SK-N-SH (cell line): ENCODE measurements at regions not wholly inside any gene's neighbourhood (a gene's known extent, or its start where the extent isn't known, plus 50 kb on each side); places are given as distances from the start of the nearest gene placed in this dataset.
A peak's percentile ranks its signal among the peaks of the same experiment; 100 is the strongest.

Experiments
- CTCF ChIA-PET: fragments of 300-600, 350-600 bp; formaldehyde crosslinking; extraction: SDS; loops from one replicate; lab custom pipeline; 2021; lab: Yijun Ruan, JAX
- POLR2A ChIA-PET: fragments of 350-600 bp; sonication (Branson Sonifier 250); formaldehyde crosslinking; extraction: SDS; loops from one replicate; lab custom pipeline; 2020; ENCODE audit warnings: antibody characterized with exemption, inconsistent platforms; lab: Yijun Ruan, JAX
- DNase-seq: peaks from one replicate; pipeline ENCODE4 v3.0.0; 2012
- H2AFZ ChIP-seq: fragments of 200-600 bp; sonication (generic); 2 replicates; pipeline ENCODE4 v1.8.1; 2016; ENCODE audit warnings: antibody characterized with exemption, mild to moderate bottlenecking, low read depth
- H3F3A ChIP-seq: fragments of 200-600 bp; sonication (generic); replicated peaks from 2 replicates; pipeline ENCODE3; 2016; ENCODE audit warnings: antibody characterized with exemption, mild to moderate bottlenecking; ENCODE audit not compliant: insufficient read depth
- H3K27ac ChIP-seq, 2 experiments: fragments of 200-500 bp in 1 of 2; fragments of 200-600 bp in 1 of 2; sonication (Bioruptor generic) in 1 of 2; sonication (generic), shearing (Covaris generic) in 1 of 2; 2 replicates each; pipeline versions ENCODE4 v1.5.1 to v1.6.1; 2014 to 2016; ENCODE audit warnings: low read depth in 2 of 2, inconsistent platforms in 1 of 2, low read length in 1 of 2, mild to moderate bottlenecking in 1 of 2, mixed read lengths in 1 of 2
- H3K27me3 ChIP-seq: fragments of 200-600 bp; sonication (generic), shearing (Covaris generic); 2 replicates; pipeline ENCODE4 v1.6.1; 2016; ENCODE audit warnings: mixed run types; ENCODE audit not compliant: insufficient read depth
- H3K36me3 ChIP-seq, 2 experiments: fragments of 200-500 bp in 1 of 2; fragments of 200-600 bp in 1 of 2; sonication (Bioruptor generic) in 1 of 2; sonication (generic) in 1 of 2; replicated peaks in 1 of 2; 2 replicates each; pipeline versions ENCODE3 to v1.5.1; 2014 to 2016; ENCODE audit warnings: low read length in 1 of 2, mild to moderate bottlenecking in 1 of 2; ENCODE audit not compliant: insufficient read depth in 2 of 2, control insufficient read depth in 1 of 2
- H3K4me1 ChIP-seq, 2 experiments: fragments of 200-500 bp in 1 of 2; fragments of 200-600 bp in 1 of 2; sonication (Bioruptor generic) in 1 of 2; sonication (generic), shearing (Covaris generic) in 1 of 2; 2 replicates each; pipeline versions ENCODE4 v1.5.1 to v1.6.1; 2014 to 2016; ENCODE audit warnings: low read depth in 1 of 2, low read length in 1 of 2, mixed run types in 1 of 2; ENCODE audit not compliant: insufficient read depth in 2 of 2, control insufficient read depth in 1 of 2
- H3K4me2 ChIP-seq: fragments of 200-600 bp; sonication (generic), shearing (Covaris generic); 2 replicates; pipeline ENCODE4 v1.6.1; 2017; ENCODE audit warnings: mixed run types
- H3K4me3 ChIP-seq, 2 experiments: fragments of 200-500 bp in 1 of 2; fragments of 200-600 bp in 1 of 2; sonication (Bioruptor generic) in 1 of 2; sonication (generic), shearing (Covaris generic) in 1 of 2; 2 replicates each; pipeline versions ENCODE4 v1.5.1 to v1.8.1; 2014 to 2016; ENCODE audit warnings: low read depth in 2 of 2, inconsistent platforms in 1 of 2, low read length in 1 of 2, mild to moderate bottlenecking in 1 of 2, mixed read lengths in 1 of 2, moderate library complexity in 1 of 2
- H3K79me2 ChIP-seq: fragments of 200-600 bp; sonication (generic); 2 replicates; pipeline ENCODE4 v1.8.1; 2017; ENCODE audit warnings: mild to moderate bottlenecking; ENCODE audit not compliant: insufficient read depth
- H3K9ac ChIP-seq: fragments of 200-600 bp; sonication (generic); 2 replicates; pipeline ENCODE4 v1.6.1; 2017; ENCODE audit warnings: mixed run types
- H3K9me2 ChIP-seq: fragments of 200-600 bp; sonication (generic); 2 replicates; pipeline ENCODE4 v1.6.1; 2017; ENCODE audit warnings: mixed run types
- H3K9me3 ChIP-seq: fragments of 200-600 bp; sonication (generic); 2 replicates; pipeline ENCODE4 v1.6.1; 2017; ENCODE audit warnings: mixed run types, mild to moderate bottlenecking, moderate library complexity
- H4K20me1 ChIP-seq: fragments of 200-600 bp; sonication (generic); 2 replicates; pipeline ENCODE4 v1.6.1; 2017; ENCODE audit warnings: mild to moderate bottlenecking, mixed run types; ENCODE audit not compliant: insufficient read depth
- CTCF ChIP-seq: fragments of 200-600 bp; sonication (generic); IDR thresholded peaks from 2 replicates; pipeline ENCODE4 v1.6.1; 2017; ENCODE audit warnings: antibody characterized with exemption, mild to moderate bottlenecking, moderate library complexity
- EZH2phosphoT487 ChIP-seq: fragments of 200-600 bp; sonication (generic); IDR thresholded peaks from 2 replicates; pipeline ENCODE4 v1.6.1; 2017; ENCODE audit warnings: low read depth, mixed run types, mild to moderate bottlenecking, antibody characterized with exemption, moderate library complexity, borderline replicate concordance
- GATA2 ChIP-seq: sonication (generic); formaldehyde crosslinking; IDR thresholded peaks from 2 replicates; pipeline ENCODE4 v1.5.0; 2020; ENCODE audit warnings: mild to moderate bottlenecking, missing genetic modification reagents
- MAX ChIP-seq: IDR thresholded peaks from 2 replicates; pipeline ENCODE4 v1.4.0; 2012; ENCODE audit warnings: low read depth
- NFIC ChIP-seq: IDR thresholded peaks from 2 replicates; pipeline ENCODE4 v1.4.0; 2012; ENCODE audit warnings: borderline replicate concordance
- POLR2AphosphoS5 ChIP-seq: IDR thresholded peaks from 2 replicates; pipeline ENCODE4 v1.6.1; 2012; ENCODE audit warnings: low read depth, low read length
- RCOR1 ChIP-seq: fragments of 150-350 bp; IDR thresholded peaks from 2 replicates; pipeline ENCODE4 v1.6.1; 2017; ENCODE audit warnings: antibody characterized with exemption, low read length
- RXRA ChIP-seq: IDR thresholded peaks from 2 replicates; pipeline ENCODE4 v1.4.0; 2012; ENCODE audit warnings: low read depth, mild to moderate bottlenecking, borderline replicate concordance
- TEAD4 ChIP-seq: IDR thresholded peaks from 2 replicates; pipeline ENCODE4 v1.4.0; 2012; ENCODE audit warnings: mild to moderate bottlenecking, borderline replicate concordance; ENCODE audit not compliant: insufficient read depth
- USF1 ChIP-seq: IDR thresholded peaks from 2 replicates; pipeline ENCODE4 v1.4.0; 2012; ENCODE audit warnings: low read depth, borderline replicate concordance
- YY1 ChIP-seq: IDR thresholded peaks from 2 replicates; pipeline ENCODE4 v1.4.0; 2012; ENCODE audit warnings: low read depth, mild to moderate bottlenecking
- WGBS: methylation state at CpG from one replicate; pipeline ENCODE4 v1.1.6; 2017; ENCODE audit warnings: low lambda C conversion rate; 5-methylcytosine and 5-hydroxymethylcytosine counted together

- no peaks in the 10 kb centered on the region for H3K9me2 ChIP-seq
- no peaks in the 10 kb centered on the region for H3K9me3 ChIP-seq
- ChIA-PET CTCF (interaction anchor here (0.9 to 1.6 kb wide), 3 partner anchors 35 to 290 kb away, joined by 3 to 5 read pairs (median 4); partner anchors contain the start of gene OLFM1), POLR2A (no interaction called here)
- WGBS = 43% methylated on average over 8 of the region's 22 CpGs
- H3K27me3 ChIP-seq = no peaks in the 10 kb centered on the region
- H3K9ac ChIP-seq = no peak overlapping the region
- no peaks in the 10 kb centered on the region for H4K20me1 ChIP-seq
- H3F3A ChIP-seq = no peaks in the 10 kb centered on the region
- no peak for TF ChIP-seq POLR2AphosphoS5
- TF ChIP-seq RCOR1 = no peak
- TF ChIP-seq YY1 = no peak
- no peak for TF ChIP-seq GATA2 (CRISPR knock-in tag)
- no peak overlapping the region for H3K4me3 ChIP-seq
- H3K79me2 ChIP-seq = no peaks in the 10 kb centered on the region
- no peak overlapping the region for H2AFZ ChIP-seq
- H3K27ac ChIP-seq = no peak overlapping the region
- H3K4me2 ChIP-seq = no peak overlapping the region
- peak; percentile 59 for DNase-seq
- H3K4me1 ChIP-seq = peaks cover 0 to 8% of the 10 kb centered on the region in 2 experiments; a peak in 1 of 4 replicates
- no peaks in the 10 kb centered on the region for H3K36me3 ChIP-seq
Observed at GRCh38 chr9:135376511-135377265, 102.9 kb upstream of the PPP1R26 start.

GRCh38 chr9:135377431-135377830 lies 102.2 kb upstream of the PPP1R26 start:
- Histone ChIP-seq H3K9me3 (no peaks in the 10 kb centered on the region), H3K27ac (no peak overlapping the region), H3K9ac (no peak overlapping the region), H3F3A (no peaks in the 10 kb centered on the region), H2AFZ (no peak overlapping the region), H3K4me3 (no peak overlapping the region), H3K4me2 (no peak overlapping the region)
- 58% methylated on average over 10 of the region's 12 CpGs for WGBS
- no peak for DNase-seq
- no peak for TF ChIP-seq NFIC
- no peak for TF ChIP-seq POLR2AphosphoS5
- TF ChIP-seq, all 33 proteins: peak for 0
- no peaks in the 10 kb centered on the region for H3K9me2 ChIP-seq
- no peaks in the 10 kb centered on the region for H3K36me3 ChIP-seq
- no peaks in the 10 kb centered on the region for H4K20me1 ChIP-seq
- no peaks in the 10 kb centered on the region for H3K27me3 ChIP-seq
- H3K79me2 ChIP-seq = no peaks in the 10 kb centered on the region
- POLR2A ChIA-PET = no interaction called here
- CTCF ChIA-PET = interaction anchor here (0.9 kb wide), 1 partner anchor 289 kb away, joined by 3 read pairs; no protein-coding TSS in a partner anchor
- peaks cover 0 to 8% of the 10 kb centered on the region in 2 experiments; a peak in 1 of 4 replicates for H3K4me1 ChIP-seq

GRCh38 chr9:135378751-135379150 lies 100.8 kb upstream of the PPP1R26 start:
- no peaks in the 10 kb centered on the region for H3K9me3 ChIP-seq

More at GRCh38 chr9:135378751-135379150, 100.8 kb upstream of the PPP1R26 start:
- Histone ChIP-seq H4K20me1 (no peaks in the 10 kb centered on the region), H3K4me2 (no peak overlapping the region), H3K9ac (no peak overlapping the region), H3K9me2 (no peaks in the 10 kb centered on the region), H3K4me3 (no peak overlapping the region)
- CTCF ChIA-PET = interaction anchor here (0.6 to 1.0 kb wide), 2 partner anchors 292 to 1449 kb away, joined by 3 read pairs; no protein-coding TSS in a partner anchor
- TF ChIP-seq USF1 (no peak), MAX (no peak), EZH2phosphoT487 (no peak), RXRA (no peak), TEAD4 (no peak), CTCF (no peak), POLR2AphosphoS5 (no peak)
- TF ChIP-seq, all 33 proteins: peak for 0
- no peaks in the 10 kb centered on the region for H3K79me2 ChIP-seq
- no peaks in the 10 kb centered on the region for H3K36me3 ChIP-seq
- H3K4me1 ChIP-seq = peaks cover 0 to 8% of the 10 kb centered on the region in 2 experiments; a peak in 1 of 4 replicates
- no peak overlapping the region for H2AFZ ChIP-seq
- H3K27me3 ChIP-seq = no peaks in the 10 kb centered on the region
- POLR2A ChIA-PET = no interaction called here
- no peak for DNase-seq
- no peak overlapping the region for H3K27ac ChIP-seq
- 93% methylated on average over 3 of the region's 15 CpGs for WGBS
- H3F3A ChIP-seq = no peaks in the 10 kb centered on the region
